HepG2 (cell line): ENCODE measurements at regions not wholly inside any gene's neighbourhood (a gene's known extent, or its start where the extent isn't known, plus 50 kb on each side); places are given as distances from the start of the nearest gene placed in this dataset.

Experiments
- ATAC-seq: fragments of 200-7000 bp; cut with Tn5 transposase; 3 replicates; pipeline ENCODE4 v1.9.1; 2020; ENCODE audit warnings: mild to moderate bottlenecking, moderate library complexity
- BruUV-seq: library from RNA; stranded (reverse); fragments of 400-500 nt; replicated peaks from 2 replicates; lab custom pipeline; 2021; lab: Mats Ljungman, UMichigan
- CTCF ChIA-PET: fragments of 300-600 bp; formaldehyde crosslinking; extraction: SDS; loops from one replicate; lab custom pipeline; 2021; ENCODE audit warnings: low total read pairs, inconsistent platforms, low intra/inter-chr PET ratio; lab: Yijun Ruan, JAX
- POLR2A ChIA-PET: fragments of 350-600 bp; sonication (Branson Sonifier 250); formaldehyde crosslinking; loops from one replicate; lab custom pipeline; 2020; ENCODE audit warnings: antibody characterized with exemption, inconsistent platforms; lab: Yijun Ruan, JAX
- DNase-seq: peaks from one replicate; pipeline ENCODE4 v3.0.0-alpha.2; 2015; ENCODE audit warnings: low spot score
- FAIRE-seq: peaks from 3 replicates; lab custom pipeline; 2011; peaks lifted over from hg19 to GRCh38; lab: Jason Lieb, UNC
- H2AFZ ChIP-seq: one replicate; pipeline ENCODE4 v1.6.1; 2011; ENCODE audit warnings: low read length, inconsistent platforms
- H3K27ac ChIP-seq: fragments of 300-600 bp; 3 replicates; pipeline ENCODE4 v1.8.0; 2011; ENCODE audit warnings: mixed run types, mild to moderate bottlenecking, mixed read lengths, low read length, inconsistent platforms; ENCODE audit not compliant: insufficient read depth; ENCODE audit errors: extremely low read length
- H3K27me3 ChIP-seq, 2 experiments: fragments of 200-600 bp in 1 of 2; 2 replicates in 1 of 2; 3 replicates in 1 of 2; pipeline versions ENCODE4 v1.6.0 to v1.8.0; 2011; ENCODE audit warnings: low read length in 2 of 2, mild to moderate bottlenecking in 2 of 2, moderate library complexity in 2 of 2, inconsistent platforms in 1 of 2; ENCODE audit not compliant: insufficient read depth in 2 of 2, control insufficient read depth in 1 of 2
- H3K36me3 ChIP-seq, 2 experiments: fragments of 200-600 bp in 1 of 2; replicated peaks in 1 of 2; 2 replicates in 1 of 2; 3 replicates in 1 of 2; pipeline versions ENCODE4 v1.5.1 to v1.8.0; 2011; ENCODE audit warnings: low read length in 2 of 2, inconsistent platforms in 1 of 2; ENCODE audit not compliant: insufficient read depth in 2 of 2, control insufficient read depth in 1 of 2
- H3K4me1 ChIP-seq: 2 replicates; pipeline ENCODE4 v1.5.1; 2012; ENCODE audit warnings: low read length, inconsistent platforms; ENCODE audit not compliant: insufficient read depth
- H3K4me2 ChIP-seq: 2 replicates; pipeline ENCODE4 v1.6.0; 2011; ENCODE audit warnings: low read depth, low read length, inconsistent platforms
- H3K4me3 ChIP-seq, 3 experiments: fragments of 200-600 bp in 1 of 3; sonication (generic), shearing (Covaris generic) in 1 of 3; replicated peaks in 1 of 3; 2 replicates each; pipeline ENCODE4 v1.5.1; 2011 to 2016; ENCODE audit warnings: low read length in 3 of 3, inconsistent platforms in 2 of 3, low read depth in 2 of 3, mild to moderate bottlenecking in 2 of 3, control low read depth in 1 of 3, mixed read lengths in 1 of 3; ENCODE audit not compliant: insufficient read depth in 1 of 3
- H3K79me2 ChIP-seq: one replicate; pipeline ENCODE4 v1.6.1; 2011; ENCODE audit warnings: low read length, inconsistent platforms; ENCODE audit not compliant: insufficient read depth
- H3K9ac ChIP-seq: 2 replicates; pipeline ENCODE4 v1.6.0; 2011; ENCODE audit warnings: mild to moderate bottlenecking, low read depth, low read length, inconsistent platforms; ENCODE audit not compliant: insufficient read depth
- H3K9me3 ChIP-seq: 2 replicates; pipeline ENCODE4 v1.5.1; 2012; ENCODE audit warnings: mild to moderate bottlenecking, low read length
- H4K20me1 ChIP-seq: 2 replicates; pipeline ENCODE4 v1.6.0; 2011; ENCODE audit warnings: inconsistent platforms, mild to moderate bottlenecking, low read length, moderate library complexity; ENCODE audit not compliant: insufficient read depth
- AFF4 ChIP-seq: sonication (generic); formaldehyde crosslinking; IDR thresholded peaks from 2 replicates; pipeline ENCODE4 v1.4.0; 2020; ENCODE audit warnings: missing genetic modification reagents
- FOXP1 ChIP-seq, 2 experiments: fragments of 450-650 bp in 1 of 2; IDR thresholded peaks; 2 replicates each; pipeline ENCODE4 v1.6.1; 2017 to 2018; ENCODE audit warnings: antibody characterized with exemption in 1 of 2
- MBNL3 ChIP-seq: fragments of 250-450 bp; sonication (Bioruptor Pico); conservative IDR thresholded peaks from 2 replicates; pipeline ENCODE4 v1.8.0; 2022; ENCODE audit warnings: mild to moderate bottlenecking, inconsistent platforms
- MED8 ChIP-seq: sonication (generic); formaldehyde crosslinking; IDR thresholded peaks from 2 replicates; pipeline ENCODE4 v1.8.1; 2023; ENCODE audit warnings: mild to moderate bottlenecking, missing genetic modification reagents; ENCODE audit not compliant: insufficient replicate concordance
- RFXANK ChIP-seq: IDR thresholded peaks from 2 replicates; pipeline ENCODE4 v1.6.1; 2016
- SMC3 ChIP-seq: IDR thresholded peaks from 2 replicates; pipeline ENCODE4 v1.6.1; 2011; ENCODE audit warnings: low read length, improper control_type of control experiment
- SNRNP70 ChIP-seq: fragments of 200-400 bp; formaldehyde crosslinking; IDR thresholded peaks from 2 replicates; pipeline ENCODE4 v1.6.1; 2017; ENCODE audit warnings: mild to moderate bottlenecking, low read depth, low read length, moderate library complexity
- SP2 ChIP-seq: sonication (generic); formaldehyde crosslinking; IDR thresholded peaks from 2 replicates; pipeline ENCODE4 v1.5.1; 2020; ENCODE audit warnings: mild to moderate bottlenecking, missing genetic modification reagents
- TBP ChIP-seq: sonication (generic); formaldehyde crosslinking; IDR thresholded peaks from 2 replicates; pipeline ENCODE4 v1.5.0; 2020; ENCODE audit warnings: missing genetic modification reagents
- ZBTB26 ChIP-seq: IDR thresholded peaks from 2 replicates; pipeline ENCODE4 v1.6.1; 2016; ENCODE audit warnings: missing compliant biosample characterization, missing genetic modification reagents, borderline replicate concordance
- ZNF335 ChIP-seq: sonication (generic); formaldehyde crosslinking; IDR thresholded peaks from 2 replicates; pipeline ENCODE4 v1.4.0; 2020; ENCODE audit warnings: missing genetic modification reagents
- ZNF446 ChIP-seq: sonication (generic); formaldehyde crosslinking; IDR thresholded peaks from 2 replicates; pipeline ENCODE4 v1.5.0; 2020; ENCODE audit warnings: mild to moderate bottlenecking, missing genetic modification reagents
- ZNF614 ChIP-seq: IDR thresholded peaks from 2 replicates; pipeline ENCODE4 v1.6.1; 2018; ENCODE audit warnings: missing biosample characterization, missing genetic modification reagents, inconsistent platforms, borderline replicate concordance
- ZNF615 ChIP-seq: sonication (generic); formaldehyde crosslinking; IDR thresholded peaks from 2 replicates; pipeline ENCODE4 v1.5.0; 2020; ENCODE audit warnings: mild to moderate bottlenecking, missing genetic modification reagents, borderline replicate concordance
- ZNF850 ChIP-seq: sonication (generic); formaldehyde crosslinking; conservative IDR thresholded peaks from 2 replicates; pipeline ENCODE4 v1.9.0; 2021; ENCODE audit warnings: mild to moderate bottlenecking, missing genetic modification reagents
- ZSCAN31 ChIP-seq: sonication (generic); formaldehyde crosslinking; IDR thresholded peaks from 2 replicates; pipeline ENCODE4 v1.5.0; 2020; ENCODE audit warnings: low read depth, mild to moderate bottlenecking, missing genetic modification reagents
- WGBS: methylation state at CpG from one replicate; pipeline ENCODE4 v1.1.6; 2017; ENCODE audit warnings: low lambda C conversion rate; 5-methylcytosine and 5-hydroxymethylcytosine counted together
- in situ Hi-C: cut with HindIII; loops from 2 replicates; pipeline ENCODE4 v1.10.0; 2017; ENCODE audit warnings: low pct_unique_long_range_greater_than_20kb; ENCODE audit not compliant: extremely low pct_ligation_motif_present
- intact Hi-C: fragments of 100-400 bp; cut with micrococcal nuclease; formaldehyde crosslinking; loops from one replicate; pipeline ENCODE4 v1.10.0; 2022; ENCODE audit not compliant: unreplicated experiment
- TF ChIP-seq, protein P1 (sequence below): sonication (generic); formaldehyde crosslinking; IDR thresholded peaks from 2 replicates; pipeline ENCODE4 v1.8.1; 2022; ENCODE audit warnings: mild to moderate bottlenecking, missing genetic modification reagents

- FAIRE-seq, result no peak
- TF ChIP-seq AFF4 (CRISPR knock-in tag) (no peak), SMC3 (no peak), MED8 (CRISPR knock-in tag) (no peak), SP2 (CRISPR knock-in tag) (no peak), ZNF335 (CRISPR knock-in tag) (no peak), SNRNP70 (no peak), TBP (no peak), ZBTB26 (CRISPR knock-in tag) (no peak), RFXANK (CRISPR knock-in tag) (no peak), MBNL3 (no peak), ZNF850 (CRISPR knock-in tag) (no peak), ZSCAN31 (CRISPR knock-in tag) (no peak), FOXP1 (IDR thresholded peaks at IDR 0.05) (no peak), FOXP1 (CRISPR knock-in tag; IDR thresholded peaks at IDR 0.05) (no peak), ZNF614 (CRISPR knock-in tag) (no peak), ZNF615 (no peak), ZNF446 (CRISPR knock-in tag) (no peak)
- TF ChIP-seq, protein P1, sequence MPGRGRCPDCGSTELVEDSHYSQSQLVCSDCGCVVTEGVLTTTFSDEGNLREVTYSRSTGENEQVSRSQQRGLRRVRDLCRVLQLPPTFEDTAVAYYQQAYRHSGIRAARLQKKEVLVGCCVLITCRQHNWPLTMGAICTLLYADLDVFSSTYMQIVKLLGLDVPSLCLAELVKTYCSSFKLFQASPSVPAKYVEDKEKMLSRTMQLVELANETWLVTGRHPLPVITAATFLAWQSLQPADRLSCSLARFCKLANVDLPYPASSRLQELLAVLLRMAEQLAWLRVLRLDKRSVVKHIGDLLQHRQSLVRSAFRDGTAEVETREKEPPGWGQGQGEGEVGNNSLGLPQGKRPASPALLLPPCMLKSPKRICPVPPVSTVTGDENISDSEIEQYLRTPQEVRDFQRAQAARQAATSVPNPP (CRISPR knock-in tag), result no peak
- in situ Hi-C loops (no loop called here), intact Hi-C loops (no loop called here)
- no peaks in the 10 kb centered on the region for H3K36me3 ChIP-seq
- BruUV-seq, result no TSS peak
- H3K9me3 ChIP-seq, result peaks cover 72% of the 10 kb centered on the region
- ATAC-seq, result no peak
- 6% methylated on average over 5 of the region's 5 CpGs for WGBS
- no peak overlapping the region for H3K4me2 ChIP-seq
- H3K9ac ChIP-seq, result no peak overlapping the region
- no peaks in the 10 kb centered on the region for H3K27me3 ChIP-seq
- H3K27ac ChIP-seq, result no peak overlapping the region
- no peak for DNase-seq
- no peaks in the 10 kb centered on the region for H4K20me1 ChIP-seq
- no peak overlapping the region for H2AFZ ChIP-seq
- ChIA-PET CTCF (no interaction called here), POLR2A (no interaction called here)
- H3K4me1 ChIP-seq, result no peaks in the 10 kb centered on the region
- no peak overlapping the region for H3K4me3 ChIP-seq
- no peaks in the 10 kb centered on the region for H3K79me2 ChIP-seq
Observed at GRCh38 chr7:68449816-68450215, 1148.5 kb upstream of the AUTS2 start.
